ENCODE measurements at regions not wholly inside any gene's neighbourhood (a gene's known extent, or its start where the extent isn't known, plus 50 kb on each side); places are given as distances from the start of the nearest gene placed in this dataset.

DNA sequence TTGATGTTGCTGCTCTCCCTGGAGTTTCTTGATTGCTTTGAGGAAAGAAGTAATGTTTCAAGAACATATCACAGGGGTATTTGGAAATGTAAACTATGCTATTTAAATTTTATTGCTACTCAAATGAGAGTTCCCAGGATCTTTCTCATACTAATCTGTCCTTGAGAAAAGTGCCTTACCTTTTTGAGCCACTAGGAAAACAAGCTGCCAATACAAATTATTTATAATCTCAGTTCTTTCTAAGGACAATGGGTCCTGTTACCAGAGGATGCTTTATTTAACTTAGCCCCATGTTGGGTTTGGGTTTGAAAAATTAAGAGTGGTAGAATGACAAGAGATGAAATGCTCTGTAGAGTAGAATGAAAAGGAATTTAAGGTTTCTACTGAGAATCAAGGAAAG, 258.2 kb upstream of the PRKD1 start:
- TF ChIP-seq, protein P1, sequence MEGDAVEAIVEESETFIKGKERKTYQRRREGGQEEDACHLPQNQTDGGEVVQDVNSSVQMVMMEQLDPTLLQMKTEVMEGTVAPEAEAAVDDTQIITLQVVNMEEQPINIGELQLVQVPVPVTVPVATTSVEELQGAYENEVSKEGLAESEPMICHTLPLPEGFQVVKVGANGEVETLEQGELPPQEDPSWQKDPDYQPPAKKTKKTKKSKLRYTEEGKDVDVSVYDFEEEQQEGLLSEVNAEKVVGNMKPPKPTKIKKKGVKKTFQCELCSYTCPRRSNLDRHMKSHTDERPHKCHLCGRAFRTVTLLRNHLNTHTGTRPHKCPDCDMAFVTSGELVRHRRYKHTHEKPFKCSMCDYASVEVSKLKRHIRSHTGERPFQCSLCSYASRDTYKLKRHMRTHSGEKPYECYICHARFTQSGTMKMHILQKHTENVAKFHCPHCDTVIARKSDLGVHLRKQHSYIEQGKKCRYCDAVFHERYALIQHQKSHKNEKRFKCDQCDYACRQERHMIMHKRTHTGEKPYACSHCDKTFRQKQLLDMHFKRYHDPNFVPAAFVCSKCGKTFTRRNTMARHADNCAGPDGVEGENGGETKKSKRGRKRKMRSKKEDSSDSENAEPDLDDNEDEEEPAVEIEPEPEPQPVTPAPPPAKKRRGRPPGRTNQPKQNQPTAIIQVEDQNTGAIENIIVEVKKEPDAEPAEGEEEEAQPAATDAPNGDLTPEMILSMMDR (conservative IDR thresholded peaks at IDR 0.05; ENCODE audit: low read length): no peak; the same call in 1 of the 2 replicates
- TF ChIP-seq EZH2phosphoT487 (IDR thresholded peaks at IDR 0.05; ENCODE audit: borderline replicate concordance): no peak

Data from Loucy (cell line).